HFFc6 (cell line): ENCODE measurements at regions not wholly inside any gene's neighbourhood (a gene's known extent, or its start where the extent isn't known, plus 50 kb on each side); places are given as distances from the start of the nearest gene placed in this dataset.

Source experiments
- DNase-seq: peaks from one replicate; pipeline ENCODE4 v3.0.0-alpha.2; 2018
- H3K27ac Mint-ChIP-seq: 2 replicates; pipeline ENCODE4 v1.8.0; 2020; ENCODE audit warnings: mild to moderate bottlenecking, mixed read lengths
- H3K27me3 Mint-ChIP-seq: 2 replicates; pipeline ENCODE4 v1.8.0; 2021; ENCODE audit warnings: mild to moderate bottlenecking, moderate library complexity, mixed read lengths; ENCODE audit not compliant: insufficient read depth
- H3K36me3 Mint-ChIP-seq: 2 replicates; pipeline ENCODE4 v1.8.0; 2021; ENCODE audit warnings: low read depth, mixed read lengths
- H3K4me1 Mint-ChIP-seq: 2 replicates; pipeline ENCODE4 v1.8.0; 2020; ENCODE audit warnings: low read depth, mixed read lengths
- H3K4me3 Mint-ChIP-seq: 2 replicates; pipeline ENCODE4 v1.8.0; 2020; ENCODE audit warnings: mild to moderate bottlenecking, moderate library complexity, mixed read lengths
- H3K9me3 Mint-ChIP-seq: 2 replicates; pipeline ENCODE4 v1.8.0; 2020; ENCODE audit warnings: mild to moderate bottlenecking, mixed read lengths
- TF ChIP-seq, protein P1 (sequence below): fragments of 200-600 bp; sonication (generic); IDR thresholded peaks from 2 replicates; pipeline ENCODE4 v1.5.0; 2021; ENCODE audit warnings: antibody characterized with exemption, mild to moderate bottlenecking

DNA sequence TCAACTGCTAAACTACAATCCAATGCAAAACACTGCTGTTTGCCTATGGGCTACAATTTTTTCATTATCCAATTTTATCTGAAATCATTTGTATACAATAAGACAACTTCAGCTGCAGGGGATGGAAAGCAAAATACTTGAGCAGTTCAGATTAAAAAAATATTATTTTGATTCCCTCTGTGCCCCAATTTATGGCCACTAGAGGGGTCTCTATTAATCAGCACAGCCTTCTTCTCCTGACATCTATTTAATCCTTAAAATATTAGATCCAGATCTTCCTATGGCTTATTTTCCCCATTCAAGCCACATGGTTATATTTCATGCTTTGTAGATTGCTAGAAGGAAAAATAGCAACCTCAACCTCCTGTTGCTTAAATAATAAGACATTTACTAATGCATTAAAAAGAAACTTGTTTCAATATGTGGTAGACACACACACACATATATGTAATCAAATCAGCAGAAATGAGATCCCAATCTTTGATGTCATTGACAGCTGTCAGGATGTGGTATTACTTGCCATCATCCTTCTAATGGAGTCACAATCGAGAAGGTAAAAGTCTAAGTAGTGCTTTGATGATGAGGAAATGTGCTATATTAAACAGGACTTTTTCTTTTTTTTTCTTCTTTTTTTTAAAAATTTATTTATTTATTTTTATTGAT, 104.2 kb downstream of the P2RY1 start:
- Mint-ChIP-seq H3K36me3 (no peaks in the 10 kb centered on the region), H3K4me3 (no peak overlapping the region), H3K9me3 (peaks cover 9% of the 10 kb centered on the region), H3K27me3 (no peaks in the 10 kb centered on the region), H3K4me1 (no peaks in the 10 kb centered on the region), H3K27ac (no peak overlapping the region)
- DNase-seq: no peak
- TF ChIP-seq, protein P1, sequence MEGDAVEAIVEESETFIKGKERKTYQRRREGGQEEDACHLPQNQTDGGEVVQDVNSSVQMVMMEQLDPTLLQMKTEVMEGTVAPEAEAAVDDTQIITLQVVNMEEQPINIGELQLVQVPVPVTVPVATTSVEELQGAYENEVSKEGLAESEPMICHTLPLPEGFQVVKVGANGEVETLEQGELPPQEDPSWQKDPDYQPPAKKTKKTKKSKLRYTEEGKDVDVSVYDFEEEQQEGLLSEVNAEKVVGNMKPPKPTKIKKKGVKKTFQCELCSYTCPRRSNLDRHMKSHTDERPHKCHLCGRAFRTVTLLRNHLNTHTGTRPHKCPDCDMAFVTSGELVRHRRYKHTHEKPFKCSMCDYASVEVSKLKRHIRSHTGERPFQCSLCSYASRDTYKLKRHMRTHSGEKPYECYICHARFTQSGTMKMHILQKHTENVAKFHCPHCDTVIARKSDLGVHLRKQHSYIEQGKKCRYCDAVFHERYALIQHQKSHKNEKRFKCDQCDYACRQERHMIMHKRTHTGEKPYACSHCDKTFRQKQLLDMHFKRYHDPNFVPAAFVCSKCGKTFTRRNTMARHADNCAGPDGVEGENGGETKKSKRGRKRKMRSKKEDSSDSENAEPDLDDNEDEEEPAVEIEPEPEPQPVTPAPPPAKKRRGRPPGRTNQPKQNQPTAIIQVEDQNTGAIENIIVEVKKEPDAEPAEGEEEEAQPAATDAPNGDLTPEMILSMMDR: no peak

- Mint-ChIP-seq H3K4me1 (no peaks in the 10 kb centered on the region), H3K9me3 (peaks cover 4% of the 10 kb centered on the region), H3K4me3 (no peak overlapping the region), H3K36me3 (no peaks in the 10 kb centered on the region; the same call in 1 of the 2 replicates), H3K27ac (no peak overlapping the region), H3K27me3 (no peaks in the 10 kb centered on the region)
- no peak for DNase-seq
- TF ChIP-seq, protein P1: no peak
Measured at GRCh38 chr3:152941859-152942258, 106.9 kb downstream of the P2RY1 start.

DNA sequence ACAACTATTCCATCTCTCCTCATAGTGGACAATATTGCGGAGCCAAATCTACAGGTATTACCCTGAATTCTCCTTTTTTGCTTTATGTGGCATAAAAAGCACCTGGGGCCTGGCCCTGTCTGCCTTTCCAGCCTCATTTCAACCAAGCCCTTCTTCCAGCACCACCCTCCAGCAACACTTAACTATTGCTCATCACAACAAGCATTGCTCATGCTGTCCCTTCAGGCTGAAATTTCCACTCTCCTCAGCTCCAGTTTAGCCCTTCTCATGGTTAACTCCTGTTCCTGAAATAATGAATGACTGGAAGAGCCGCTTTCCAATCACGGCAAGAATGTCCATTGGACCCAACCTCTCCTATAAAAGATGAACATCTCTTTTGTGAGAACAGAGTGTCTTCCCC, 107.4 kb downstream of the P2RY1 start:
- TF ChIP-seq, protein P1: no peak
- Mint-ChIP-seq H3K4me3 (no peak overlapping the region), H3K36me3 (no peaks in the 10 kb centered on the region; the same call in 1 of the 2 replicates), H3K9me3 (peaks cover 4% of the 10 kb centered on the region), H3K4me1 (no peaks in the 10 kb centered on the region), H3K27ac (no peak overlapping the region), H3K27me3 (no peaks in the 10 kb centered on the region)
- no peak for DNase-seq

- H3K36me3 Mint-ChIP-seq: no peaks in the 10 kb centered on the region; the same call in 1 of the 2 replicates
- H3K9me3 Mint-ChIP-seq: peaks cover 4% of the 10 kb centered on the region
- no peak overlapping the region for H3K4me3 Mint-ChIP-seq
- no peaks in the 10 kb centered on the region for H3K4me1 Mint-ChIP-seq
- TF ChIP-seq, protein P1: no peak
- H3K27ac Mint-ChIP-seq: no peak overlapping the region
- DNase-seq: no peak
- H3K27me3 Mint-ChIP-seq: no peaks in the 10 kb centered on the region
Measured at GRCh38 chr3:152943645-152944044, 108.7 kb downstream of the P2RY1 start.

DNA sequence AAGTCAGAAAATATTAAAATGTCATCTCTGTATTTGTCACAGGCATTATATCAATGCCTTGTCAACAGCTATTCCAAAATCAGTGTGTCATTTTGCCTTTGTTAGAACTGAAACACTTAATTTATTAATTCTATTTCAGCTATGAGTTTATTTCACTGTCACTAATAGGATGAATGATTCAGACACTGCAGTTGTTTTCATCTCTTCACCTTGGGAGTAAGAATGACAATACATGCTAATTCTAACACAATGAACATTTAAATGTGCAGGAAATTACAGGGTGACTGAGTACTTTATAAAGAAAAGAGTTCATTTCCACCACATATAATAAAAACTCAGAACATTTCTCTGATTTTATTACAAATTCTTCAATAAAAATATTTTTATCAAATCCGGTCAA, 109.7 kb downstream of the P2RY1 start:
- Mint-ChIP-seq H3K4me3 (no peak overlapping the region), H3K4me1 (no peaks in the 10 kb centered on the region), H3K36me3 (no peaks in the 10 kb centered on the region; the same call in 1 of the 2 replicates), H3K27me3 (0 out of 2 replicates have a peak, but pooled peaks cover 2% of the 10 kb centered on the region), H3K9me3 (peaks cover 4% of the 10 kb centered on the region), H3K27ac (no peak overlapping the region)
- no peak for DNase-seq
- TF ChIP-seq, protein P1: no peak
